ENCODE measurements at regions not wholly inside any gene's neighbourhood (a gene's known extent, or its start where the extent isn't known, plus 50 kb on each side); places are given as distances from the start of the nearest gene placed in this dataset.

- FAIRE-seq = peak; percentile 44
- Histone ChIP-seq H3K9ac (ENCODE audit: low read length in 3 of 3) (no peak overlapping the region), H3K36me3 (ENCODE audit: control insufficient read depth in 2 of 3, insufficient read depth in 3 of 3, low read length in 3 of 3) (no peaks in the 10 kb centered on the region), H3K9me3 (ENCODE audit: control insufficient read depth in 2 of 3, insufficient read depth in 1 of 3, low read length in 3 of 3) (no peaks in the 10 kb centered on the region), H3K4me3 (ENCODE audit: low read length in 3 of 3) (no peak overlapping the region), H3K27ac (ENCODE audit: low read depth in 2 of 2, low read length in 2 of 2) (peak overlapping the region; percentile 77 to 80), H3K27me3 (ENCODE audit: control insufficient read depth, insufficient read depth, low read length) (no peaks in the 10 kb centered on the region), H3K4me1 (ENCODE audit: control insufficient read depth in 2 of 3, insufficient read depth in 2 of 3, low read depth in 1 of 3, low read length in 3 of 3) (peaks cover 0 to 10% (median 5%) of the 10 kb centered on the region in 3 donors)
- DNase-seq = peak in 3 of 5 donors; percentile 21 to 79 (median 70)
- TF ChIP-seq, protein P1, sequence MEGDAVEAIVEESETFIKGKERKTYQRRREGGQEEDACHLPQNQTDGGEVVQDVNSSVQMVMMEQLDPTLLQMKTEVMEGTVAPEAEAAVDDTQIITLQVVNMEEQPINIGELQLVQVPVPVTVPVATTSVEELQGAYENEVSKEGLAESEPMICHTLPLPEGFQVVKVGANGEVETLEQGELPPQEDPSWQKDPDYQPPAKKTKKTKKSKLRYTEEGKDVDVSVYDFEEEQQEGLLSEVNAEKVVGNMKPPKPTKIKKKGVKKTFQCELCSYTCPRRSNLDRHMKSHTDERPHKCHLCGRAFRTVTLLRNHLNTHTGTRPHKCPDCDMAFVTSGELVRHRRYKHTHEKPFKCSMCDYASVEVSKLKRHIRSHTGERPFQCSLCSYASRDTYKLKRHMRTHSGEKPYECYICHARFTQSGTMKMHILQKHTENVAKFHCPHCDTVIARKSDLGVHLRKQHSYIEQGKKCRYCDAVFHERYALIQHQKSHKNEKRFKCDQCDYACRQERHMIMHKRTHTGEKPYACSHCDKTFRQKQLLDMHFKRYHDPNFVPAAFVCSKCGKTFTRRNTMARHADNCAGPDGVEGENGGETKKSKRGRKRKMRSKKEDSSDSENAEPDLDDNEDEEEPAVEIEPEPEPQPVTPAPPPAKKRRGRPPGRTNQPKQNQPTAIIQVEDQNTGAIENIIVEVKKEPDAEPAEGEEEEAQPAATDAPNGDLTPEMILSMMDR (IDR thresholded peaks at IDR 0.05; ENCODE audit: borderline replicate concordance, extremely low read depth, insufficient read depth) = no peak
- intact Hi-C loops (cut with DNase I) = no loop called here
These were observed 290.4 kb downstream of the TOX3 start for GRCh38 chr16:52256310-52257078.

DNA sequence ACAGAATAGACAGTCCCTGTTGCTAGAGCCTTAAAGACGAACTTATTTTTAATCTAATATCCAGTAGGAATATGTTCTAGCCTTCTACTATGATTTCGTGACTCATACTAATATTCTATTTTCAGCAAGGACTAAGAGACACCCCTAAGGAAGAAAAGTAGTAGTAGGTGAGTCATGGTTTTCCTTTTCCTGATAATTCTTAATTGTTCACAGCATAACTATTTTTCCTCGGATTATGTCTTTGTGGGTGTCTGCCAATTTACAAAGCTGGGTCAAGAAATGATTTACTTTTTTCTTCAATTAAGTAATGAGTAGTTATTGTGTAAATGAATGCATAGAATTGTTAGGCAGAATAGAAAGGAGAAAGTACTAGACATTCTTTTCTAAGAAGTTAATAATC is 292.2 kb downstream of the TOX3 start:
- H3K9me3 ChIP-seq (ENCODE audit: control insufficient read depth in 2 of 3, insufficient read depth in 1 of 3, low read length in 3 of 3) = no peaks in the 10 kb centered on the region
- no peak overlapping the region for H3K27ac ChIP-seq (ENCODE audit: low read depth in 2 of 2, low read length in 2 of 2)
- H3K27me3 ChIP-seq (ENCODE audit: control insufficient read depth, insufficient read depth, low read length) = no peaks in the 10 kb centered on the region
- TF ChIP-seq, protein P1 (IDR thresholded peaks at IDR 0.05; ENCODE audit: borderline replicate concordance, extremely low read depth, insufficient read depth) = no peak
- no peaks in the 10 kb centered on the region for H3K36me3 ChIP-seq (ENCODE audit: control insufficient read depth in 2 of 3, insufficient read depth in 3 of 3, low read length in 3 of 3)
- no peak for DNase-seq
- H3K4me3 ChIP-seq (ENCODE audit: low read length in 3 of 3) = no peak overlapping the region
- intact Hi-C loops (cut with DNase I) = no loop called here
- H3K4me1 ChIP-seq (ENCODE audit: control insufficient read depth in 2 of 3, insufficient read depth in 2 of 3, low read depth in 1 of 3, low read length in 3 of 3) = peaks cover 0 to 10% (median 5%) of the 10 kb centered on the region in 3 donors
- no peak overlapping the region for H3K9ac ChIP-seq (ENCODE audit: low read length in 3 of 3)
- peak; percentile 60 for FAIRE-seq

DNA sequence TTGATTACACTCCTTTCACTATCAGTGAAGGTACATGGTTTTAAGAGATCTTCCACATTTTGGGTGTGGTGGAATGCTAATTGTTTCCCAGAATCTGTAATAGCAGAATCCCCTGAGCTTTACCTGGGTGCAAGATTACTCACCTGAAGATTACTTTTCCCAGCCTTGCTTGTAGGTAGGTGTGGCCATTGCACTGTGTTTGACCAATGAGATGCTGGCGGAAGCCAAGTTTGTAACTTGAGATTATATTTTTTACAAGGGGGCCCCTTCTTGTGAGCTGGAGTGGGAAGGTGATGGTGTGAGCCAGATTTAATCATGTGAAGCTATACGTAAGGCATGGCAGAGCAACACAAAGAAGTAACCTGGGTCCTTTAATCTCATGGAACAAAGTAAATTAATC is 294.3 kb downstream of the TOX3 start:
- Histone ChIP-seq H3K9ac (ENCODE audit: low read length in 3 of 3) (no peak overlapping the region), H3K27ac (ENCODE audit: low read depth in 2 of 2, low read length in 2 of 2) (no peak overlapping the region), H3K4me3 (ENCODE audit: low read length in 3 of 3) (no peak overlapping the region), H3K27me3 (ENCODE audit: control insufficient read depth, insufficient read depth, low read length) (no peaks in the 10 kb centered on the region), H3K36me3 (ENCODE audit: control insufficient read depth in 2 of 3, insufficient read depth in 3 of 3, low read length in 3 of 3) (no peaks in the 10 kb centered on the region), H3K9me3 (ENCODE audit: control insufficient read depth in 2 of 3, insufficient read depth in 1 of 3, low read length in 3 of 3) (peaks cover 0 to 4% (median 4%) of the 10 kb centered on the region in 3 donors), H3K4me1 (ENCODE audit: control insufficient read depth in 2 of 3, insufficient read depth in 2 of 3, low read depth in 1 of 3, low read length in 3 of 3) (peaks cover 0 to 10% (median 0%) of the 10 kb centered on the region in 3 donors)
- DNase-seq (no peak), FAIRE-seq (no peak)
- TF ChIP-seq, protein P1 (IDR thresholded peaks at IDR 0.05; ENCODE audit: borderline replicate concordance, extremely low read depth, insufficient read depth) = no peak
- intact Hi-C loops (cut with DNase I) = no loop called here
